Epithelial cell of prostate (primary cell): ENCODE measurements at regions not wholly inside any gene's neighbourhood (a gene's known extent, or its start where the extent isn't known, plus 50 kb on each side); places are given as distances from the start of the nearest gene placed in this dataset.
"Not testable (repeated sequence)": the region's sequence is repeated elsewhere in the genome, so short reads cannot be mapped to it uniquely, and the experiment has no call there.

Experiments
- DNase-seq: peaks from one replicate; pipeline ENCODE4 v3.0.0-alpha.2; 2011; ENCODE audit warnings: low read depth, low spot score
- H3K27ac ChIP-seq: fragments of 450-650 bp; 2 replicates; pipeline ENCODE4 v1.5.1; 2017; ENCODE audit warnings: mild to moderate bottlenecking

GRCh38 chr1:101520302-101520701, 283.5 kb downstream of the S1PR1 start:
- H3K27ac ChIP-seq, result no peak overlapping the region
- DNase-seq, result no peak

GRCh38 chr1:101522486-101522885, 285.7 kb downstream of the S1PR1 start:
- no peak overlapping the region for H3K27ac ChIP-seq

GRCh38 chr1:101526813-101527212, 290.0 kb downstream of the S1PR1 start:
- DNase-seq, result no peak
- H3K27ac ChIP-seq, result no peak overlapping the region

More at GRCh38 chr1:101522486-101522885, 285.7 kb downstream of the S1PR1 start:
- DNase-seq, result no peak

- no peak for DNase-seq
- no peak overlapping the region for H3K27ac ChIP-seq
Observed at GRCh38 chr1:101532377-101532776, 295.6 kb downstream of the S1PR1 start.

GRCh38 chr1:101540161-101540560, 303.3 kb downstream of the S1PR1 start:
- no peak for DNase-seq
- no peak overlapping the region for H3K27ac ChIP-seq

GRCh38 chr1:101546885-101547284, 310.1 kb downstream of the S1PR1 start:
- H3K27ac ChIP-seq, result no peak overlapping the region
- DNase-seq, result no peak

GRCh38 chr1:101547357-101547756, 310.5 kb downstream of the S1PR1 start:
- no peak overlapping the region for H3K27ac ChIP-seq
- no peak for DNase-seq

GRCh38 chr1:101548376-101548775, 311.6 kb downstream of the S1PR1 start:
- DNase-seq, result no peak

GRCh38 chr1:101550581-101550980, 313.8 kb downstream of the S1PR1 start:
- H3K27ac ChIP-seq, result no peak overlapping the region

More at GRCh38 chr1:101548376-101548775, 311.6 kb downstream of the S1PR1 start:
- H3K27ac ChIP-seq, result no peak overlapping the region

GRCh38 chr1:101566883-101567538, 330.2 kb downstream of the S1PR1 start:
- no peak overlapping the region for H3K27ac ChIP-seq
- DNase-seq, result no peak

More at GRCh38 chr1:101550581-101550980, 313.8 kb downstream of the S1PR1 start:
- no peak for DNase-seq

- no peak overlapping the region for H3K27ac ChIP-seq
- DNase-seq, result no peak
Observed at GRCh38 chr1:101567582-101568189, 330.9 kb downstream of the S1PR1 start.

- DNase-seq, result no peak
- no peak overlapping the region for H3K27ac ChIP-seq
Observed at GRCh38 chr1:101587741-101588140, 350.9 kb downstream of the S1PR1 start.

GRCh38 chr1:101588677-101589076, 351.9 kb downstream of the S1PR1 start:
- H3K27ac ChIP-seq, result no peak overlapping the region
- DNase-seq, result no peak

GRCh38 chr1:101592845-101593244, 356.0 kb downstream of the S1PR1 start:
- no peak for DNase-seq
- no peak overlapping the region for H3K27ac ChIP-seq

GRCh38 chr1:101595881-101596374, 359.1 kb downstream of the S1PR1 start:
- no peak overlapping the region for H3K27ac ChIP-seq
- no peak for DNase-seq

- not testable (repeated sequence) for H3K27ac ChIP-seq, DNase-seq
Observed at GRCh38 chr1:101600615-101601014, 363.8 kb downstream of the S1PR1 start.

GRCh38 chr1:101603726-101604125, 366.9 kb downstream of the S1PR1 start:
- no peak overlapping the region for H3K27ac ChIP-seq
- DNase-seq, result no peak

GRCh38 chr1:101605878-101606277, 369.1 kb downstream of the S1PR1 start:
- no peak overlapping the region for H3K27ac ChIP-seq
- DNase-seq, result no peak

GRCh38 chr1:101613546-101613945, 376.7 kb downstream of the S1PR1 start:
- no peak overlapping the region for H3K27ac ChIP-seq
- no peak for DNase-seq

- H3K27ac ChIP-seq, result no peak overlapping the region
- no peak for DNase-seq
Observed at GRCh38 chr1:101618900-101619299, 377.8 kb downstream of the OLFM3 start.

- DNase-seq, result no peak
- H3K27ac ChIP-seq, result no peak overlapping the region
Observed at GRCh38 chr1:101632548-101633272, 364.0 kb downstream of the OLFM3 start.
